GM23338 (cell line): ENCODE measurements at regions not wholly inside any gene's neighbourhood (a gene's known extent, or its start where the extent isn't known, plus 50 kb on each side); places are given as distances from the start of the nearest gene placed in this dataset.

ENCODE experiments used
- ATAC-seq: fragments of 200-7000 bp; cut with Tn5 transposase; 3 replicates; pipeline ENCODE4 v1.9.1; 2020
- DNase-seq: peaks from one replicate; pipeline ENCODE4 v3.0.0-alpha.2; 2015; ENCODE audit warnings: low spot score
- H2AFZ ChIP-seq: fragments of 200-600 bp; sonication (generic); 2 replicates; pipeline ENCODE4 v1.8.0; 2016; ENCODE audit warnings: antibody characterized with exemption, mild to moderate bottlenecking, moderate library complexity
- H3F3A ChIP-seq: fragments of 200-600 bp; sonication (generic); replicated peaks from 2 replicates; pipeline ENCODE4 v1.8.0; 2017; ENCODE audit warnings: antibody characterized with exemption, mixed run types, low read depth
- H3K27ac ChIP-seq: fragments of 200-600 bp; sonication (generic); 2 replicates; pipeline ENCODE4 v1.6.1; 2016; ENCODE audit warnings: low read depth
- H3K27me3 ChIP-seq: fragments of 200-600 bp; sonication (generic); 2 replicates; pipeline ENCODE4 v1.8.0; 2016; ENCODE audit warnings: mild to moderate bottlenecking, mixed run types, moderate library complexity; ENCODE audit not compliant: insufficient read depth
- H3K36me3 ChIP-seq: fragments of 200-600 bp; sonication (generic); 2 replicates; pipeline ENCODE4 v1.8.0; 2016; ENCODE audit warnings: mild to moderate bottlenecking; ENCODE audit not compliant: insufficient read depth
- H3K4me1 ChIP-seq: fragments of 200-600 bp; sonication (generic); 2 replicates; pipeline ENCODE4 v1.8.0; 2016; ENCODE audit warnings: mild to moderate bottlenecking, moderate library complexity; ENCODE audit not compliant: insufficient read depth
- H3K4me2 ChIP-seq: fragments of 200-600 bp; sonication (generic); 2 replicates; pipeline ENCODE4 v1.7.1; 2017; ENCODE audit warnings: mixed run types
- H3K4me3 ChIP-seq: fragments of 200-600 bp; sonication (generic); 2 replicates; pipeline ENCODE4 v1.6.1; 2016; ENCODE audit warnings: mixed run types
- H3K79me2 ChIP-seq: fragments of 200-600 bp; sonication (generic); replicated peaks from 2 replicates; pipeline ENCODE4 v1.8.0; 2017; ENCODE audit warnings: mild to moderate bottlenecking; ENCODE audit not compliant: insufficient read depth
- H3K9me2 ChIP-seq: fragments of 200-600 bp; sonication (generic); 2 replicates; pipeline ENCODE4 v1.8.0; 2017; ENCODE audit not compliant: insufficient read depth
- H4K20me1 ChIP-seq: fragments of 200-600 bp; sonication (generic); replicated peaks from 2 replicates; pipeline ENCODE4 v1.8.0; 2017; ENCODE audit warnings: mild to moderate bottlenecking; ENCODE audit not compliant: insufficient read depth
- H3K27ac Mint-ChIP-seq: 2 replicates; pipeline ENCODE4 v1.8.0; 2020; ENCODE audit warnings: inconsistent platforms, mild to moderate bottlenecking, moderate library complexity, mixed read lengths
- H3K27me3 Mint-ChIP-seq: 3 replicates; pipeline ENCODE4 v1.8.0; 2022; ENCODE audit warnings: low read depth, mild to moderate bottlenecking, moderate library complexity, mixed read lengths, inconsistent platforms; ENCODE audit not compliant: insufficient read depth, poor library complexity
- H3K36me3 Mint-ChIP-seq: 3 replicates; pipeline ENCODE4 v1.8.0; 2021; ENCODE audit warnings: low read depth, mild to moderate bottlenecking, inconsistent platforms, moderate library complexity, mixed read lengths
- H3K4me1 Mint-ChIP-seq: 3 replicates; pipeline ENCODE4 v1.8.0; 2020; ENCODE audit warnings: mild to moderate bottlenecking, inconsistent platforms, mixed read lengths
- H3K4me3 Mint-ChIP-seq: 3 replicates; pipeline ENCODE4 v1.8.0; 2021; ENCODE audit warnings: moderate library complexity, mild to moderate bottlenecking, inconsistent platforms, mixed read lengths
- H3K9me3 Mint-ChIP-seq: 3 replicates; pipeline ENCODE4 v1.8.0; 2020; ENCODE audit warnings: moderate library complexity, mild to moderate bottlenecking, inconsistent platforms, mixed read lengths
- CREB1 ChIP-seq: fragments of 250-450 bp; sonication (Bioruptor Pico); IDR thresholded peaks from 2 replicates; pipeline ENCODE4 v1.5.0; 2020; ENCODE audit warnings: low read depth, mild to moderate bottlenecking, moderate library complexity
- ETS1 ChIP-seq: IDR thresholded peaks from 2 replicates; pipeline ENCODE4 v1.6.1; 2016; ENCODE audit warnings: antibody characterized with exemption
- EZH2 ChIP-seq: fragments of 200-600 bp; sonication (generic); IDR thresholded peaks from one replicate; pipeline ENCODE4 v1.8.0; 2017; ENCODE audit warnings: antibody characterized with exemption, mild to moderate bottlenecking, low read depth; ENCODE audit not compliant: unreplicated experiment
- EZH2phosphoT487 ChIP-seq: fragments of 200-600 bp; sonication (generic); IDR thresholded peaks from one replicate; pipeline ENCODE4 v1.8.1; 2018; ENCODE audit warnings: antibody characterized with exemption; ENCODE audit not compliant: unreplicated experiment
- JUNB ChIP-seq: IDR thresholded peaks from one replicate; pipeline ENCODE4 v1.6.1; 2016; ENCODE audit warnings: antibody characterized with exemption; ENCODE audit not compliant: unreplicated experiment
- NANOG ChIP-seq: IDR thresholded peaks from 2 replicates; pipeline ENCODE4 v1.6.1; 2016; ENCODE audit warnings: antibody characterized with exemption, borderline replicate concordance
- POLR2AphosphoS5 ChIP-seq: IDR thresholded peaks from 2 replicates; pipeline ENCODE4 v1.6.1; 2016; ENCODE audit warnings: antibody characterized with exemption, low read depth
- REST ChIP-seq: IDR thresholded peaks from one replicate; pipeline ENCODE4 v1.6.1; 2018; ENCODE audit warnings: antibody characterized with exemption; ENCODE audit not compliant: unreplicated experiment
- STAT1 ChIP-seq: IDR thresholded peaks from one replicate; pipeline ENCODE4 v1.6.1; 2016; ENCODE audit warnings: antibody characterized with exemption; ENCODE audit not compliant: unreplicated experiment
- ZNF114 ChIP-seq: fragments of 250-450 bp; sonication (Bioruptor Pico); IDR thresholded peaks from 2 replicates; pipeline ENCODE4 v1.5.0; 2020; ENCODE audit warnings: mild to moderate bottlenecking, moderate library complexity
- ZNF331 ChIP-seq: fragments of 250-450 bp; sonication (Bioruptor Pico); IDR thresholded peaks from 2 replicates; pipeline ENCODE4 v1.5.0; 2020; ENCODE audit warnings: low read depth, mild to moderate bottlenecking, moderate library complexity
- TF ChIP-seq, protein P1 (sequence below), 2 experiments: fragments of 200-600 bp in 1 of 2; sonication (generic) in 1 of 2; conservative IDR thresholded peaks; 2 replicates each; pipeline versions ENCODE4 v1.5.1 to v1.6.1; 2016 to 2017; ENCODE audit warnings: antibody characterized with exemption in 2 of 2, low read depth in 2 of 2, mild to moderate bottlenecking in 2 of 2, moderate library complexity in 1 of 2
- TF ChIP-seq, protein P2 (sequence below): fragments of 250-450 bp; sonication (Bioruptor Pico); IDR thresholded peaks from 2 replicates; pipeline ENCODE4 v1.5.0; 2020; ENCODE audit warnings: mild to moderate bottlenecking, moderate library complexity

DNA sequence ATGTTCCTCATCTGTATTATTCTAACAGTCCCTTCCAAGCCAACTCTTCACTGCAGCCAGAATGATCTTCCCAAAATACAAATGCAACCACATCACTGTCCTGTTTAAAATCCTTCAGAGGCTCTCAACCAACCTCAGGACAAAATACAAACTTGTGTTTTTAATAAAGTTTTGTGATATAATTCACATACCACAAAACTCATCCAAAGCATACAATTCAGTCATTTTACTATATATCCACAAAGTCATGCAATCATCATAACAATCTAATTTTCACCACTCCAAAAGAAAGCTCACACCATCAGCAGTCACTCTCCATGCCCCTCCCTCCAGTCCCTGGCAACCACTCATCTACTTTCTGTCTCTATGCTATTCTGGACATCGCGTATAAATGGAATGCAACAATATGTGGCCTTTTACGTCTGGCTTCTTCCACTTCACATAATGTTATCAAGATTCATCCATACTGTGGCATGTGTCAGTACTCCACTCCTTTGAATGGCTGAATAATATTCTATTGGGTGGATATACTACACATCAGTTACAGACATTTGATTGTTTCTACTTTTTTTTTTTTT lies 81.7 kb upstream of the DOCK9 start:
- no peak overlapping the region for H3K27ac Mint-ChIP-seq
- no peaks in the 10 kb centered on the region; the same call in 2 of the 3 replicates for H3K36me3 Mint-ChIP-seq
- peaks cover 8% of the 10 kb centered on the region; the same call in 1 of the 2 replicates for H3K9me2 ChIP-seq
- no peak overlapping the region for H3K4me3 ChIP-seq
- H3F3A ChIP-seq, result no peaks in the 10 kb centered on the region
- H3K4me1 ChIP-seq, result peaks cover 16% of the 10 kb centered on the region
- peaks cover 22% of the 10 kb centered on the region for H3K4me1 Mint-ChIP-seq
- 0 out of 2 replicates have a peak, but pooled peaks cover 6% of the 10 kb centered on the region for H3K36me3 ChIP-seq
- no peak overlapping the region for H3K27ac ChIP-seq
- H3K27me3 Mint-ChIP-seq, result no peaks in the 10 kb centered on the region
- no peak for DNase-seq
- H3K4me3 Mint-ChIP-seq, result no peak overlapping the region
- peaks cover 4% of the 10 kb centered on the region; the same call in 1 of the 2 replicates for H3K79me2 ChIP-seq
- no peak overlapping the region for H2AFZ ChIP-seq
- no peaks in the 10 kb centered on the region for H3K9me3 Mint-ChIP-seq
- H3K4me2 ChIP-seq, result no peak overlapping the region
- no peak for TF ChIP-seq CREB1 (CRISPR knock-in tag)
- TF ChIP-seq REST, result no peak
- TF ChIP-seq EZH2phosphoT487, result no peak
- no peak for TF ChIP-seq ZNF114
- TF ChIP-seq, protein P1, sequence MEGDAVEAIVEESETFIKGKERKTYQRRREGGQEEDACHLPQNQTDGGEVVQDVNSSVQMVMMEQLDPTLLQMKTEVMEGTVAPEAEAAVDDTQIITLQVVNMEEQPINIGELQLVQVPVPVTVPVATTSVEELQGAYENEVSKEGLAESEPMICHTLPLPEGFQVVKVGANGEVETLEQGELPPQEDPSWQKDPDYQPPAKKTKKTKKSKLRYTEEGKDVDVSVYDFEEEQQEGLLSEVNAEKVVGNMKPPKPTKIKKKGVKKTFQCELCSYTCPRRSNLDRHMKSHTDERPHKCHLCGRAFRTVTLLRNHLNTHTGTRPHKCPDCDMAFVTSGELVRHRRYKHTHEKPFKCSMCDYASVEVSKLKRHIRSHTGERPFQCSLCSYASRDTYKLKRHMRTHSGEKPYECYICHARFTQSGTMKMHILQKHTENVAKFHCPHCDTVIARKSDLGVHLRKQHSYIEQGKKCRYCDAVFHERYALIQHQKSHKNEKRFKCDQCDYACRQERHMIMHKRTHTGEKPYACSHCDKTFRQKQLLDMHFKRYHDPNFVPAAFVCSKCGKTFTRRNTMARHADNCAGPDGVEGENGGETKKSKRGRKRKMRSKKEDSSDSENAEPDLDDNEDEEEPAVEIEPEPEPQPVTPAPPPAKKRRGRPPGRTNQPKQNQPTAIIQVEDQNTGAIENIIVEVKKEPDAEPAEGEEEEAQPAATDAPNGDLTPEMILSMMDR (conservative IDR thresholded peaks at IDR 0.05; ENCODE audit: low read depth in 2 of 2), result no peak
- no peak for TF ChIP-seq EZH2
- TF ChIP-seq, protein P2, sequence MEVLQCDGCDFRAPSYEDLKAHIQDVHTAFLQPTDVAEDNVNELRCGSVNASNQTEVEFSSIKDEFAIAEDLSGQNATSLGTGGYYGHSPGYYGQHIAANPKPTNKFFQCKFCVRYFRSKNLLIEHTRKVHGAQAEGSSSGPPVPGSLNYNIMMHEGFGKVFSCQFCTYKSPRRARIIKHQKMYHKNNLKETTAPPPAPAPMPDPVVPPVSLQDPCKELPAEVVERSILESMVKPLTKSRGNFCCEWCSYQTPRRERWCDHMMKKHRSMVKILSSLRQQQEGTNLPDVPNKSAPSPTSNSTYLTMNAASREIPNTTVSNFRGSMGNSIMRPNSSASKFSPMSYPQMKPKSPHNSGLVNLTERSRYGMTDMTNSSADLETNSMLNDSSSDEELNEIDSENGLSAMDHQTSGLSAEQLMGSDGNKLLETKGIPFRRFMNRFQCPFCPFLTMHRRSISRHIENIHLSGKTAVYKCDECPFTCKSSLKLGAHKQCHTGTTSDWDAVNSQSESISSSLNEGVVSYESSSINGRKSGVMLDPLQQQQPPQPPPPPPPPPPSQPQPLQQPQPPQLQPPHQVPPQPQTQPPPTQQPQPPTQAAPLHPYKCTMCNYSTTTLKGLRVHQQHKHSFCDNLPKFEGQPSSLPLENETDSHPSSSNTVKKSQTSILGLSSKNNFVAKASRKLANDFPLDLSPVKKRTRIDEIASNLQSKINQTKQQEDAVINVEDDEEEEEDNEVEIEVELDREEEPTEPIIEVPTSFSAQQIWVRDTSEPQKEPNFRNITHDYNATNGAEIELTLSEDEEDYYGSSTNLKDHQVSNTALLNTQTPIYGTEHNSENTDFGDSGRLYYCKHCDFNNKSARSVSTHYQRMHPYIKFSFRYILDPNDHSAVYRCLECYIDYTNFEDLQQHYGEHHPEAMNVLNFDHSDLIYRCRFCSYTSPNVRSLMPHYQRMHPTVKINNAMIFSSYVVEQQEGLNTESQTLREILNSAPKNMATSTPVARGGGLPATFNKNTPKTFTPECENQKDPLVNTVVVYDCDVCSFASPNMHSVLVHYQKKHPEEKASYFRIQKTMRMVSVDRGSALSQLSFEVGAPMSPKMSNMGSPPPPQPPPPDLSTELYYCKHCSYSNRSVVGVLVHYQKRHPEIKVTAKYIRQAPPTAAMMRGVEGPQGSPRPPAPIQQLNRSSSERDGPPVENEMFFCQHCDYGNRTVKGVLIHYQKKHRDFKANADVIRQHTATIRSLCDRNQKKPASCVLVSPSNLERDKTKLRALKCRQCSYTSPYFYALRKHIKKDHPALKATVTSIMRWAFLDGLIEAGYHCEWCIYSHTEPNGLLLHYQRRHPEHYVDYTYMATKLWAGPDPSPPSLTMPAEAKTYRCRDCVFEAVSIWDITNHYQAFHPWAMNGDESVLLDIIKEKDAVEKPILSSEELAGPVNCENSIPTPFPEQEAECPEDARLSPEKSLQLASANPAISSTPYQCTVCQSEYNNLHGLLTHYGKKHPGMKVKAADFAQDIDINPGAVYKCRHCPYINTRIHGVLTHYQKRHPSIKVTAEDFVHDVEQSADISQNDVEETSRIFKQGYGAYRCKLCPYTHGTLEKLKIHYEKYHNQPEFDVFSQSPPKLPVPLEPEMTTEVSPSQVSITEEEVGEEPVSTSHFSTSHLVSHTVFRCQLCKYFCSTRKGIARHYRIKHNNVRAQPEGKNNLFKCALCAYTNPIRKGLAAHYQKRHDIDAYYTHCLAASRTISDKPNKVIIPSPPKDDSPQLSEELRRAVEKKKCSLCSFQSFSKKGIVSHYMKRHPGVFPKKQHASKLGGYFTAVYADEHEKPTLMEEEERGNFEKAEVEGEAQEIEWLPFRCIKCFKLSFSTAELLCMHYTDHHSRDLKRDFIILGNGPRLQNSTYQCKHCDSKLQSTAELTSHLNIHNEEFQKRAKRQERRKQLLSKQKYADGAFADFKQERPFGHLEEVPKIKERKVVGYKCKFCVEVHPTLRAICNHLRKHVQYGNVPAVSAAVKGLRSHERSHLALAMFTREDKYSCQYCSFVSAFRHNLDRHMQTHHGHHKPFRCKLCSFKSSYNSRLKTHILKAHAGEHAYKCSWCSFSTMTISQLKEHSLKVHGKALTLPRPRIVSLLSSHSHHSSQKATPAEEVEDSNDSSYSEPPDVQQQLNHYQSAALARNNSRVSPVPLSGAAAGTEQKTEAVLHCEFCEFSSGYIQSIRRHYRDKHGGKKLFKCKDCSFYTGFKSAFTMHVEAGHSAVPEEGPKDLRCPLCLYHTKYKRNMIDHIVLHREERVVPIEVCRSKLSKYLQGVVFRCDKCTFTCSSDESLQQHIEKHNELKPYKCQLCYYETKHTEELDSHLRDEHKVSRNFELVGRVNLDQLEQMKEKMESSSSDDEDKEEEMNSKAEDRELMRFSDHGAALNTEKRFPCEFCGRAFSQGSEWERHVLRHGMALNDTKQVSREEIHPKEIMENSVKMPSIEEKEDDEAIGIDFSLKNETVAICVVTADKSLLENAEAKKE (CRISPR knock-in tag), result no peak
- TF ChIP-seq POLR2AphosphoS5, result no peak
- no peak for TF ChIP-seq JUNB
- no peak for TF ChIP-seq STAT1
- TF ChIP-seq ETS1, result no peak
- no peak for TF ChIP-seq ZNF331
- no peak for TF ChIP-seq NANOG
- H3K27me3 ChIP-seq, result no peaks in the 10 kb centered on the region
- ATAC-seq, result no peak
- H4K20me1 ChIP-seq, result no peaks in the 10 kb centered on the region
